DMS153 treated with DMSO at 0.1 percent for 48 hours (cell line): ENCODE measurements at regions not wholly inside any gene's neighbourhood (a gene's known extent, or its start where the extent isn't known, plus 50 kb on each side); places are given as distances from the start of the nearest gene placed in this dataset.

Source experiments
- DNase-seq: peaks from one replicate; lab custom pipeline; 2025; ENCODE audit not compliant: unreplicated experiment; lab: John Stamatoyannopoulos, UW

GRCh38 chr3:10555263-10555662, 49.9 kb upstream of the ATP2B2 start:
- no peak for DNase-seq

GRCh38 chr3:10556312-10556711, 50.9 kb upstream of the ATP2B2 start:
- no peak for DNase-seq

DNA sequence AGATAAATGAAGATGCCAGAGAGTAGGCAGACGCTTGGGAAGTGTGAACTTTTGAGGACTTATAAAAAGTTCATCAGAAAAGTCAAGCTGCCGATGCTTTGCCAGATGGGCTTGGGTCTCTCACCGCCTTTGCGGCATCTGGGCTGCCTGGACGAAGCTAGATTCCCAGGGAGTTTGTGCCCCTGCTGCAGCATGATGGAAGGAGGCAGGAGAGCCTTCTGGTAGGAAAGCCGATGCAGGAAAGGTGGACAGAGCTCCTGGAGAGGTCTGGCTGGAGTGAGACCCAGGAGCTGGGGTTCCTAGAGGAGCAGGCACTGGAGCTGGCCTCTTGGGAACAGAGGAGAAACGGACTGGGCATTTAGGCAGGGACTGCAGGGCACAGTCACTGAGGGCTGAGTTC, 51.9 kb upstream of the ATP2B2 start:
- no peak for DNase-seq

DNA sequence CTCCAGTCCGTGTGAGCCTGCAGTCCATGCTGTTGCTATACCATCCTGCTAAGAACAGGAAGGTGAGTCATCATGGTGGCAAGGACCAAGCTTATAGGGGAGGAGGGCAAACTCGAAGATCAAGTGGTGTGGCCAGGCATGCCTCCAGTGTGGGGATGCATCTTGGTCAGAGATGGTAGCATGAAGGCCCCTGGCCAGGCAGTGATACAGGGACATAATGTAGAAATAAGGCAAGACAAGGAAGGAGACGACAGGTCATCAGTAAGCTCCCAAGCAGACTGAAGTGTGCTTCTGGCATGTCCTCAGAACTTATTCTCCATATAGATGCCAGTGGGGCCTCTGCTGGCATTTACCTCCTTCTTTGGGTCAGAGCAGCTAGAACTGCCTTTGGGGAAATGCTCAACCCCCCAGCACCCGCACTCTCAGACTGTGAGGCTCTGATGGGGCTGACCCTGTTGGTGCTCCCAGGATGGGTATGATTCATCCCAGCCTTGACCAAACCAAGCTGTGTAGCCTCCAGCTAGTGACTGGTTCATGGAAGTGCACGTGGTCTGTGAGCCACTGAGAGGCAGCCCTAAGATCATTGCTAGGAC, 52.5 kb upstream of the ATP2B2 start:
- DNase-seq, result no peak

DNA sequence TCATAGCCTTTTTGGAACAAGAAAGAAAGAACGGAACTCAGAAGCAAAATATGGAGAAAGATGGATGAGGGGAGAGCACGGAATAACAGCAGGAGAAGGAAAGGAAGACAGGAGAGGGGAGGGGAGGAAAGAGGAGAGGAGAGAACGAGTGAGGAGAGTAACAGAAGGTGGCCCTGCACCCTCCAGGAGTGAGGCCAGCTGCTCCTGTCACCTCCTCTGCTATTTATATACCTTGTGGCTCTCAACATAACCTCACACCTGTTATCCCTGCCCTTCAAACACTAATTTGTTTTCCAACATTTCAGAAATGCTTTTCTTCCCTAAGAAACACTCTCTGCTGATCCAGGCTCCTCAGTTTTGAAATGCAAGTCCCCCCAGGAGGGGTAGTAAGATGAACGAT, 53.4 kb upstream of the ATP2B2 start:
- DNase-seq, result no peak

GRCh38 chr3:10560060-10560861, 54.9 kb upstream of the ATP2B2 start:
- DNase-seq, result no peak

- DNase-seq, result no peak
These were observed 56.0 kb upstream of the ATP2B2 start for GRCh38 chr3:10561162-10561945.

DNA sequence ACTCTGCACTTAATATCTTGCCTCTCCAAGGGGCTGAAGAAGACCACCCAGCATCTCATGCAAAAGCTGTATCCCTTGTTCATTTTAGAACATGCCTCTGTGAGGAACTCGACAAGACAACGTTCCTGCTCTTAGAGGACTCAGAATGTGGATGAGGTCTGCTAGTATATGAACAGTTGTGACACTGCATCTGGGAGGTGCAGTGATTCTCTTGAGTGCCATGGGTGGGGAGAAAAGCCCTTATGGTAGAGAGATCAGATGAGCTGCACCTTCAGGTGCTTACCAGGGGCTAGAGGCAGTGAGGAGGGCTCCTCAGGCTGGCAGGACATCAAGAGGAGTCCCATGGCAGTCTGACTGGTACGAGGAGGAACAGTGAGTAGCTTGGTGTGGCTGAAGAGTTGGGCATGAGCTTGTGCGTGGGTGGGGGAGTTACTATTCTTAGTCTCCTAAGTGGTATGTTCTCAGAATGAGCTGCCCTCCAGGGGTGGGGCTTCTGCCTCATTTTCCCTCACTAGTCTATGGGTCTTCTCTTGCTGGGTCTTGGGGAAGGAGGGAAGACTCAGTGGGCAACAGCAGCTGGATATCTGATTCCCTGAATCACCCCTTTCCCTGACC, 56.7 kb upstream of the ATP2B2 start:
- DNase-seq, result no peak

DNA sequence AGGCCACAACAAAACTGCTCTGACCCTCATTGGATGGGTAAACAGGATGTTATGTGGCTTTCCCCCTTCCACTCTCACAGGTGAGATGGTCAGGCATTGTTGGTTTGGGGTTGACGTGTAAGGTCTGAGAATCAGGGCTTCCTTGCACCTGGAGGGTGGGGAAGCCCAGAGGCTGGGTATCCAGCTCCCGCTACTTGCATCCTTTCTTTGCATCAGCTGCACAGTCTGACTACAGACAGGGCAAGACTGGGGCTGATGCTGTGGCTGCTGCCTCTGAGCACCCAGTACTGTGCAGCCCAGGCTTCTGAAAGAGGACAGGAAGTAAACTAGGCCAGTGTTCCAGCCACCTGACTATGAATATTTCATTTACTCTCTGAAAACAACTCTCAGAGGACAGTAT, 58.0 kb upstream of the ATP2B2 start:
- no peak for DNase-seq

- DNase-seq, result no peak
These were observed 60.4 kb upstream of the ATP2B2 start for GRCh38 chr3:10565814-10566213.

GRCh38 chr3:10566451-10566850, 61.1 kb upstream of the ATP2B2 start:
- no peak for DNase-seq

DNA sequence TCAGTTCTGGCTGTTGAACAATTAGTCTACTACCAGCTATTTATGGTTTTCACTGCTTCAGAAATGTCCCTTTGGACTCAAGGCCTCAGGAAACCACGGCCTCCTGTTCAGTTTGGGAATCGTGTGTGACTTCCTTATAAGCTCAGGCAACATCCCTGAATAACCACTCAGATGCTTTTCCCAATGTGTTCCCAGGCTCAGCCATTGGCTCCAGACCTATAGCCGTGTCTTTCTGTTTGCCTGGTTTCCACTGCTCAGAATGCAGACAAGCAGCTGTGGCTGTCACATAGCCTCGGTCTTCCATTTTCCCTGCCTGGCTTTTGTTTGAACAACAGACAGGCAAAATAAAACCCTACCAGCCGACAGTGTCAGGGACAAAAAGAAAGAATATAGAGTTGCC, 63.2 kb upstream of the ATP2B2 start:
- no peak for DNase-seq

DNA sequence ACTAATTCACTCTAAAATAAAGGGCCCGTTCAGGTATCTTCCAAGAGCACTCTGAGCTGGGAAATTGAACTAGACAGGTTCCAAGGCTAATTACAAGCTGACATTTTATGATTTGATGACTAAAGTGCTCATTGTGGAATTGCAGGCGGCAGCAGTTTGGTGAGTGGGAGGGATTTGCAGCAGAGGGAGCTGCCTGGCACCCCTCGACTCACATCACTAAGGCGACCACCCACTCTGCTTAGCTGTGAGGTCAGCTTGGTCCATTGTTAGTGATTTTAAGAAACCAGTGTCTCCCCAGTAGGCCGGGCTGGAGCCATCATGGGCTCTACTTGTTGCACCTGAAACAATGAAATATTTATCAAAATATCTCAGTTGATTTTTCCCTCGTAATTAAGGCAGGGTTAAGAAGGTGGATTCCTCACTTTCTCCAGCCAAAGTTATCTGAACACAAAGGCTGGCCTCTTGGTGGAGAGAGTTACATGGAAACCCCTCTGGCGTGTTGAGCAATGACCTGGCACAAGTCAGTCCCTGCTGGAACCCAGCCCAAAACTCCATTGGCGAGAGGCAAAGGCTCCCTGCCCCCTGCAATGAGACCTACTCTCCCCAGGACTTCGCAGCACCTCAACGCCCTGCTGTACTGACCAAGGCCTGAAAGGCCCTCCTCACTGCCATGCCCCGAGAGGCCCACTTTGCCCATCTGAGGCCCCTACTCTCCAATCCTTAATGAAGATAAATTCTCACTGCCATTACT, 65.0 kb upstream of the ATP2B2 start:
- no peak for DNase-seq

DNA sequence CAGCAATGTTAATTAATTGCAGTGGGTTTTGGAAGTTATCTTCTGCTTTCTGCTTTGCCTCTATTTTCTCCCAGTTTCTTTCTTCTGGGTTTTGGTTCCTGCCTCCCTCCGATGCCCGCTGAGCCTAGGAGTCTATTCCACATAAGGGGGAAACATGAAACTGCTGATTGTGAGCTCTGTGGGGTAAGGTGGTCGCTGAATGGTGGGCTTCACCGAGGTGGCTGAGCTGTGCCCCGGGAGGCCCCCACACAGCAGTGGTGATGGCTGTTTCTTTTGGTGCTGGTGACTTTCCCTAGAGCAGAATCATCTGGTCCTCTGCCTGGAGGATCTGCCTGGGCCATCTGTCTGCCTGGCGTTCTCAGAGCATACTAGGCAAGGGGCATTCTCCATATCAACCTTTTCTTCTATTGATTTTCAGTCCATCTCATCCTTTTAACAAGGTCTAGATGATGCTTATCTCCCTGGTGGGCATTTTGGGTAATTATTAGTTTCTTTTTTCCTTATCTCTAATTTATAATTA, 68.8 kb upstream of the ATP2B2 start:
- no peak for DNase-seq

GRCh38 chr3:10575601-10576160, 70.3 kb upstream of the ATP2B2 start:
- no peak for DNase-seq

- no peak for DNase-seq
These were observed 72.1 kb upstream of the ATP2B2 start for GRCh38 chr3:10577486-10577885.

DNA sequence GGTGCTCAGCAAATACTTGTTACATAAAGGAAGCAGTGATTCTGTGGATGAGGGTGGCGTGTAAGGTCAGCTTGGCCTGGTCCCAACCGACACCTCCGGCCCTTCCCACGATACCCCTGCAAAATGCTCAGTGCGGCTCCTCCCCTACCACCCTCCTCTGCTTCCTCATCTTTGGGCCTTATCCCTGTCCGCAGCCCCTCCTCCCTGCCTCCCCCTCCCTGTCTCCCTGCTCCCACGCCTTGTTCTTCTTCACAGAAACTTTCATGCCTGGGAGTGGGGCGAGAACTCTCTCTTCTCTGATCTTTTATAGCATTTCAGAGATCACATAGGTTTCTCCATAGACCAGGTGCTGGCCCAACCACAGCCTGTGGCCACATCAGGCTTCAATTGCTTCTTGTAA, 75.0 kb upstream of the ATP2B2 start:
- DNase-seq, result no peak

DNA sequence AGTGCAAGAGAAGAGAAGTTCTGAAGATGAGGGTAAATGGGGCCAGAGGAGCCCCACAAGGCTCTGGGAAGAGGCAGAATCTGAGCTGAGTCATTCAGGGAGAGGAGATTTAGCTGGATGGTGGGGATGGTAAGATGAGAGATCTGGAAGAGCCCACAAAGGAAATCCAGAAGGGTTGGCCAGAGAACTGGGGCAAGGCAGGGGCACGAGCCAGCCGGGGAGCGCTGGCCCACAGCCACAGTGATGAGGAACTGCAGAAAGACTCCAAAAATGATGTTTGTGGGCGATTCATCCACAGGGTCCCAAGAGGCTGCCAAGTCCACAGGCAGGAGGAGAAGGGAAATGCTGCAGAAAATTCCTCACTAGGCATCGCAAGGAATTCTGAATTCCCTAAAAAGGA, 75.9 kb upstream of the ATP2B2 start:
- DNase-seq, result no peak

- no peak for DNase-seq
These were observed 76.3 kb upstream of the ATP2B2 start for GRCh38 chr3:10581716-10582115.

GRCh38 chr3:10582733-10583132, 77.3 kb upstream of the ATP2B2 start:
- no peak for DNase-seq
